GM20000 (cell line): ENCODE measurements at regions not wholly inside any gene's neighbourhood (a gene's known extent, or its start where the extent isn't known, plus 50 kb on each side); places are given as distances from the start of the nearest gene placed in this dataset.

Experiments used
- DNase-seq: peaks from one replicate; pipeline ENCODE4 v3.0.0; 2012; ENCODE audit warnings: low spot score
- TF ChIP-seq, protein P1 (sequence below): IDR thresholded peaks from 2 replicates; pipeline ENCODE4 v1.5.1; 2012; ENCODE audit warnings: mild to moderate bottlenecking, control low read depth; ENCODE audit errors: extremely low read depth, missing control alignments

DNA sequence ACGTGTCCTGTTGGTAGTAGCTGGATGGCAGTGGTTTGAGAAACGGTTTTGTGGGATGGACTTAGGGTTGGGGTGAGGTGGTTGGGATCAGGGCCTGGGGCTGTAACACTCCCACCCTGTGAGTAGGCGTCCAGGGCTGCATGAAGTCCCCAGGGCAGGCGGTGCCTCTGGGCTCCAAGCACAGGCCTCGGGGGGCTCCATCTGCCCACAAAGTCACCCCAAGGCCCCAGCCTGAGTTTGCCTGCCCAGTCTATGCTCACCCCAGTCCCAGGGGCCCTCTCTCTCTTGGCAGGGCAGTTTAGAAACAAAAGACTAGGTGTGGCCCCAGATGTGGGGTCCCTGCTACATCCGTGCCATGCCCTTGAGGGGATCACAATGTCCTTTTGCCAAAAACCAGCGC lies 86.9 kb upstream of the PRR23E start:
- TF ChIP-seq, protein P1, sequence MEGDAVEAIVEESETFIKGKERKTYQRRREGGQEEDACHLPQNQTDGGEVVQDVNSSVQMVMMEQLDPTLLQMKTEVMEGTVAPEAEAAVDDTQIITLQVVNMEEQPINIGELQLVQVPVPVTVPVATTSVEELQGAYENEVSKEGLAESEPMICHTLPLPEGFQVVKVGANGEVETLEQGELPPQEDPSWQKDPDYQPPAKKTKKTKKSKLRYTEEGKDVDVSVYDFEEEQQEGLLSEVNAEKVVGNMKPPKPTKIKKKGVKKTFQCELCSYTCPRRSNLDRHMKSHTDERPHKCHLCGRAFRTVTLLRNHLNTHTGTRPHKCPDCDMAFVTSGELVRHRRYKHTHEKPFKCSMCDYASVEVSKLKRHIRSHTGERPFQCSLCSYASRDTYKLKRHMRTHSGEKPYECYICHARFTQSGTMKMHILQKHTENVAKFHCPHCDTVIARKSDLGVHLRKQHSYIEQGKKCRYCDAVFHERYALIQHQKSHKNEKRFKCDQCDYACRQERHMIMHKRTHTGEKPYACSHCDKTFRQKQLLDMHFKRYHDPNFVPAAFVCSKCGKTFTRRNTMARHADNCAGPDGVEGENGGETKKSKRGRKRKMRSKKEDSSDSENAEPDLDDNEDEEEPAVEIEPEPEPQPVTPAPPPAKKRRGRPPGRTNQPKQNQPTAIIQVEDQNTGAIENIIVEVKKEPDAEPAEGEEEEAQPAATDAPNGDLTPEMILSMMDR, result no peak
- DNase-seq, result no peak

GRCh38 chr3:127106456-127106855 lies 86.5 kb upstream of the PRR23E start:
- DNase-seq, result no peak
- TF ChIP-seq, protein P1, result no peak

DNA sequence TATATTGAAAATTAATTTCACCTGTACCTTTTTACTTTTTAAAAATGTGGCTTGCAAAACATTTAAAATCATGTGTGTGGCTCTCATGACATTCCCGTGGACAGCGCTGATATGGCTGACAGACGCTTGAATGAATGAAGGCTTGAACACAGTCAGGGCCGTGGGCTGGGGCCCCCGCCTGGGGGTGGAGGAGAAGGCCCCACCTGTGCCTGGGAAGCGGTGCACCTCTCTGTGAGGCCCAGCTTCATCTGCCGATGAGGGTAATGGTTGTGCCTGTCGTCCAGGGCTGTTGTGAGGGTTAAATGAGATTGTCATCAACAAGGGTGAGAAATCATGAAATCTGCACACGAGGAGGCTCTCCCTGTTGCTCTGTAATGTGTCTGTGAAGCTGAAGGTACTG lies 85.9 kb upstream of the PRR23E start:
- TF ChIP-seq, protein P1, result no peak

GRCh38 chr3:127107491-127108375 lies 85.2 kb upstream of the PRR23E start:
- no peak for DNase-seq

More for the DNA sequence above, 85.9 kb upstream of the PRR23E start:
- DNase-seq, result no peak

GRCh38 chr3:127108796-127109195 lies 84.1 kb upstream of the PRR23E start:
- TF ChIP-seq, protein P1, result no peak
- no peak for DNase-seq

More at GRCh38 chr3:127107491-127108375, 85.2 kb upstream of the PRR23E start:
- TF ChIP-seq, protein P1, result no peak

- DNase-seq, result no peak
- TF ChIP-seq, protein P1, result no peak
These were observed 81.8 kb upstream of the PRR23E start for GRCh38 chr3:127110982-127111693.
